H9 (cell line): ENCODE measurements at regions not wholly inside any gene's neighbourhood (a gene's known extent, or its start where the extent isn't known, plus 50 kb on each side); places are given as distances from the start of the nearest gene placed in this dataset.

Experiments used
- DNase-seq: peaks from one replicate; pipeline ENCODE4 v3.0.0-alpha.2; 2017
- H2AFZ ChIP-seq: one replicate; pipeline ENCODE4 v1.6.1; 2013; ENCODE audit warnings: mild to moderate bottlenecking, low read length, control low read depth, moderate library complexity
- H2AK5ac ChIP-seq: 2 replicates; pipeline ENCODE4 v1.6.1; 2013; ENCODE audit warnings: low read length, control low read depth, mixed read lengths; ENCODE audit not compliant: insufficient read length
- H2BK120ac ChIP-seq: one replicate; pipeline ENCODE4 v1.6.1; 2013; ENCODE audit warnings: low read depth, mild to moderate bottlenecking, low read length, control low read depth, inconsistent platforms; ENCODE audit not compliant: poor library complexity, severe bottlenecking
- H2BK12ac ChIP-seq: 2 replicates; pipeline ENCODE4 v1.6.1; 2013; ENCODE audit warnings: low read length, control low read depth, mixed read lengths, low read depth; ENCODE audit not compliant: insufficient read length
- H2BK15ac ChIP-seq: 2 replicates; pipeline ENCODE4 v1.6.1; 2013; ENCODE audit warnings: low read depth, low read length, control low read depth
- H2BK20ac ChIP-seq: one replicate; pipeline ENCODE4 v1.6.1; 2013; ENCODE audit warnings: low read depth, mild to moderate bottlenecking, low read length, control low read depth, inconsistent platforms; ENCODE audit not compliant: poor library complexity, severe bottlenecking
- H2BK5ac ChIP-seq: 2 replicates; pipeline ENCODE4 v1.6.1; 2013; ENCODE audit warnings: low read length, control low read depth, mixed read lengths; ENCODE audit not compliant: insufficient read length
- H3K14ac ChIP-seq: 2 replicates; pipeline ENCODE4 v1.6.1; 2013; ENCODE audit warnings: low read length, control low read depth; ENCODE audit not compliant: insufficient read depth
- H3K18ac ChIP-seq: 2 replicates; pipeline ENCODE4 v1.6.1; 2013; ENCODE audit warnings: low read depth, mild to moderate bottlenecking, mixed read lengths, low read length, control low read depth; ENCODE audit not compliant: insufficient read length
- H3K23ac ChIP-seq: 2 replicates; pipeline ENCODE4 v1.6.1; 2013; ENCODE audit warnings: low read length, control low read depth, mixed read lengths, low read depth; ENCODE audit not compliant: insufficient read length
- H3K23me2 ChIP-seq: 2 replicates; pipeline ENCODE4 v1.6.1; 2013; ENCODE audit warnings: low read depth, mild to moderate bottlenecking, mixed read lengths, low read length, control low read depth; ENCODE audit not compliant: insufficient read length, poor library complexity, severe bottlenecking
- H3K27ac ChIP-seq: 2 replicates; pipeline ENCODE4 v1.5.1; 2013; ENCODE audit warnings: low read length, control low read depth, mixed read lengths, low read depth; ENCODE audit not compliant: insufficient read length
- H3K27me3 ChIP-seq: 2 replicates; pipeline ENCODE4 v1.6.1; 2013; ENCODE audit warnings: low read length, control low read depth, inconsistent platforms; ENCODE audit not compliant: insufficient read depth
- H3K4ac ChIP-seq: 2 replicates; pipeline ENCODE4 v1.6.1; 2013; ENCODE audit warnings: low read depth, mild to moderate bottlenecking, control low read depth, inconsistent platforms, low read length, moderate library complexity
- H3K4me1 ChIP-seq: 2 replicates; pipeline ENCODE4 v1.6.1; 2013; ENCODE audit warnings: low read length, control low read depth, inconsistent platforms; ENCODE audit not compliant: insufficient read depth
- H3K4me2 ChIP-seq: 2 replicates; pipeline ENCODE4 v1.6.1; 2013; ENCODE audit warnings: low read length, control low read depth, mixed read lengths; ENCODE audit not compliant: insufficient read length, insufficient read depth
- H3K56ac ChIP-seq: 2 replicates; pipeline ENCODE4 v1.6.1; 2013; ENCODE audit warnings: low read depth, mild to moderate bottlenecking, mixed read lengths, low read length, control low read depth; ENCODE audit not compliant: insufficient read length
- H3K79me1 ChIP-seq: 2 replicates; pipeline ENCODE4 v1.6.1; 2013; ENCODE audit warnings: low read depth, mild to moderate bottlenecking, moderate library complexity, low read length, control low read depth, inconsistent platforms; ENCODE audit not compliant: insufficient read depth, poor library complexity, severe bottlenecking
- H3K79me2 ChIP-seq: 2 replicates; pipeline ENCODE4 v1.6.1; 2013; ENCODE audit warnings: low read length, control low read depth, inconsistent platforms; ENCODE audit not compliant: insufficient read depth
- H3K9ac ChIP-seq: 2 replicates; pipeline ENCODE4 v1.6.1; 2013; ENCODE audit warnings: low read length, control low read depth, mixed read lengths; ENCODE audit not compliant: insufficient read length; ENCODE audit errors: extremely low read depth
- H3K9me3 ChIP-seq: one replicate; pipeline ENCODE4 v1.6.1; 2013; ENCODE audit warnings: low read depth, low read length, inconsistent platforms; ENCODE audit not compliant: control insufficient read depth
- H3T11ph ChIP-seq: one replicate; pipeline ENCODE4 v1.6.1; 2013; ENCODE audit warnings: mild to moderate bottlenecking, low read length, control low read depth, inconsistent platforms
- H4K20me1 ChIP-seq: one replicate; pipeline ENCODE4 v1.6.1; 2013; ENCODE audit not compliant: control insufficient read depth, insufficient read length, insufficient read depth
- H4K5ac ChIP-seq: 2 replicates; pipeline ENCODE4 v1.6.1; 2013; ENCODE audit warnings: low read depth, mild to moderate bottlenecking, mixed read lengths, low read length, control low read depth; ENCODE audit not compliant: insufficient read length
- H4K8ac ChIP-seq: replicated peaks from 2 replicates; pipeline ENCODE4 v1.6.1; 2013; ENCODE audit warnings: low read length, control low read depth, mixed read lengths, low read depth; ENCODE audit not compliant: insufficient read length
- H4K91ac ChIP-seq: 2 replicates; pipeline ENCODE4 v1.6.1; 2013; ENCODE audit warnings: low read depth, mild to moderate bottlenecking, moderate library complexity, mixed read lengths, low read length, control low read depth; ENCODE audit not compliant: insufficient read length
- H3K27ac Mint-ChIP-seq, 3 experiments: 2 replicates in 2 of 3; 3 replicates in 1 of 3; pipeline ENCODE4 v1.8.0; 2020 to 2021; ENCODE audit warnings: mixed read lengths in 3 of 3, mild to moderate bottlenecking in 1 of 3, moderate library complexity in 1 of 3
- H3K27me3 Mint-ChIP-seq: 2 replicates; pipeline ENCODE4 v1.8.0; 2021; ENCODE audit warnings: low read depth, mild to moderate bottlenecking, moderate library complexity, mixed read lengths
- H3K36me3 Mint-ChIP-seq, 3 experiments: 2 replicates in 2 of 3; 3 replicates in 1 of 3; pipeline ENCODE4 v1.8.0; 2020 to 2021; ENCODE audit warnings: low read depth in 3 of 3, mixed read lengths in 3 of 3; ENCODE audit not compliant: insufficient read depth in 1 of 3
- H3K4me1 Mint-ChIP-seq, 2 experiments: 2 replicates each; pipeline ENCODE4 v1.8.0; 2020; ENCODE audit warnings: mixed read lengths in 2 of 2
- H3K4me3 Mint-ChIP-seq, 2 experiments: 2 replicates in 1 of 2; 3 replicates in 1 of 2; pipeline ENCODE4 v1.8.0; 2020 to 2021; ENCODE audit warnings: mild to moderate bottlenecking in 2 of 2, mixed read lengths in 2 of 2, moderate library complexity in 1 of 2
- H3K9me3 Mint-ChIP-seq, 2 experiments: 2 replicates in 1 of 2; 3 replicates in 1 of 2; pipeline ENCODE4 v1.8.0; 2020; ENCODE audit warnings: mild to moderate bottlenecking in 2 of 2, mixed read lengths in 2 of 2, moderate library complexity in 1 of 2
- WGBS: extraction: QIAGEN DNeasy Blood & Tissue Kit; methylation state at CpG from one replicate; pipeline ENCODE4 v1.1.7; 2013; ENCODE audit warnings: missing lambda C conversion rate, low lambda C conversion rate, mixed read lengths; ENCODE audit not compliant: insufficient read length; ENCODE audit errors: extremely low coverage; 5-methylcytosine and 5-hydroxymethylcytosine counted together
- TF ChIP-seq, protein P1 (sequence below): fragments of 200-600 bp; sonication (generic); conservative IDR thresholded peaks from 3 replicates; pipeline ENCODE4 v1.8.0; 2021; ENCODE audit warnings: antibody characterized with exemption, mild to moderate bottlenecking

DNA sequence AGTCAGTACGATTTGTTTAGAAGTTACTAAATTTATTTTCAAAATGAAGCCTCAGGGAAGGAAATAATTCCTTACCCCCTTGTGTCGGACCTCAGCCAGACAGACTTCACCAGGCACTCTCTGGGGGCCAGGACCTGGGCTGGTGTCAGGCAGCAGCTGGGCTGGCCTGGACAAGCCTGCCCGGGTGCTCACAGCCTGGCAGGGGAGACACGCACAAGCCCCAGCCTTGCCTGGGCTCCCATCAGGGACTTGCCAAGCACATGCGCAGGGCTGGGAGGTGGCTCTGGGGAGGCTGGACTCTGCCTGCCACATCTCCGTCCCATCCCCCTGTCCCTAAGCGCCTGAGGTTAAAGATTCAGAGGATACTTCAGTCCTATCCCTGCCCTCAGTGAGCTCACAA, 56.8 kb upstream of the HS6ST1 start:
- no peaks in the 10 kb centered on the region for H3K23me2 ChIP-seq
- no peak overlapping the region for H3K4me2 ChIP-seq
- H3K18ac ChIP-seq = no peak overlapping the region
- Mint-ChIP-seq H3K4me3 (no peak overlapping the region), H3K4me1 (peaks cover 17 to 23% of the 10 kb centered on the region in 2 experiments), H3K36me3 (no peaks in the 10 kb centered on the region), H3K27ac (no peak overlapping the region; a peak in 1 of 7 replicates), H3K27me3 (peaks cover 10% of the 10 kb centered on the region), H3K9me3 (no peaks in the 10 kb centered on the region)
- no peak overlapping the region for H2BK20ac ChIP-seq
- no peaks in the 10 kb centered on the region for H3K79me2 ChIP-seq
- H4K5ac ChIP-seq = no peak overlapping the region
- H2AFZ ChIP-seq = no peak overlapping the region
- no peak overlapping the region for H2BK5ac ChIP-seq
- no peak overlapping the region for H2BK120ac ChIP-seq
- WGBS = no CpG with 5 or more reads among the region's 7 CpGs
- H2BK12ac ChIP-seq = no peak overlapping the region
- H3K4me1 ChIP-seq = no peaks in the 10 kb centered on the region; the same call in 1 of the 2 replicates
- no peak overlapping the region for H3K9ac ChIP-seq
- TF ChIP-seq, protein P1, sequence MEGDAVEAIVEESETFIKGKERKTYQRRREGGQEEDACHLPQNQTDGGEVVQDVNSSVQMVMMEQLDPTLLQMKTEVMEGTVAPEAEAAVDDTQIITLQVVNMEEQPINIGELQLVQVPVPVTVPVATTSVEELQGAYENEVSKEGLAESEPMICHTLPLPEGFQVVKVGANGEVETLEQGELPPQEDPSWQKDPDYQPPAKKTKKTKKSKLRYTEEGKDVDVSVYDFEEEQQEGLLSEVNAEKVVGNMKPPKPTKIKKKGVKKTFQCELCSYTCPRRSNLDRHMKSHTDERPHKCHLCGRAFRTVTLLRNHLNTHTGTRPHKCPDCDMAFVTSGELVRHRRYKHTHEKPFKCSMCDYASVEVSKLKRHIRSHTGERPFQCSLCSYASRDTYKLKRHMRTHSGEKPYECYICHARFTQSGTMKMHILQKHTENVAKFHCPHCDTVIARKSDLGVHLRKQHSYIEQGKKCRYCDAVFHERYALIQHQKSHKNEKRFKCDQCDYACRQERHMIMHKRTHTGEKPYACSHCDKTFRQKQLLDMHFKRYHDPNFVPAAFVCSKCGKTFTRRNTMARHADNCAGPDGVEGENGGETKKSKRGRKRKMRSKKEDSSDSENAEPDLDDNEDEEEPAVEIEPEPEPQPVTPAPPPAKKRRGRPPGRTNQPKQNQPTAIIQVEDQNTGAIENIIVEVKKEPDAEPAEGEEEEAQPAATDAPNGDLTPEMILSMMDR = no peak
- no peaks in the 10 kb centered on the region for H4K20me1 ChIP-seq
- H2BK15ac ChIP-seq = no peak overlapping the region
- H3T11ph ChIP-seq = no peak overlapping the region
- no peak overlapping the region for H3K27ac ChIP-seq
- H3K4ac ChIP-seq = no peak overlapping the region
- no peak overlapping the region for H3K23ac ChIP-seq
- H4K91ac ChIP-seq = no peak overlapping the region
- no peaks in the 10 kb centered on the region for H3K27me3 ChIP-seq
- no peak for DNase-seq
- no peak overlapping the region for H2AK5ac ChIP-seq
- H3K56ac ChIP-seq = no peak overlapping the region
- H3K9me3 ChIP-seq = no peaks in the 10 kb centered on the region
- 0 out of 2 replicates have a peak overlapping the region, but pooled peaks have one; percentile 17 for H3K14ac ChIP-seq
- no peak overlapping the region for H4K8ac ChIP-seq
- no peaks in the 10 kb centered on the region for H3K79me1 ChIP-seq
